A673 (cell line): ENCODE measurements at regions not wholly inside any gene's neighbourhood (a gene's known extent, or its start where the extent isn't known, plus 50 kb on each side); places are given as distances from the start of the nearest gene placed in this dataset.

Source experiments
- EZH2 ChIP-seq: fragments of 200-600 bp; sonication (generic); IDR thresholded peaks from 2 replicates; pipeline ENCODE4 v1.6.1; 2017; ENCODE audit warnings: borderline replicate concordance, low read depth, mild to moderate bottlenecking, mixed read lengths, antibody characterized with exemption, low read length; ENCODE audit not compliant: poor library complexity, severe bottlenecking
- TF ChIP-seq, protein P1 (sequence below): fragments of 300-800, 200-600 bp; sonication (generic); conservative IDR thresholded peaks from 2 replicates; pipeline ENCODE4 v1.5.1; 2017; ENCODE audit warnings: low read depth, mild to moderate bottlenecking, antibody characterized with exemption, low read length, moderate library complexity, mixed read lengths

DNA sequence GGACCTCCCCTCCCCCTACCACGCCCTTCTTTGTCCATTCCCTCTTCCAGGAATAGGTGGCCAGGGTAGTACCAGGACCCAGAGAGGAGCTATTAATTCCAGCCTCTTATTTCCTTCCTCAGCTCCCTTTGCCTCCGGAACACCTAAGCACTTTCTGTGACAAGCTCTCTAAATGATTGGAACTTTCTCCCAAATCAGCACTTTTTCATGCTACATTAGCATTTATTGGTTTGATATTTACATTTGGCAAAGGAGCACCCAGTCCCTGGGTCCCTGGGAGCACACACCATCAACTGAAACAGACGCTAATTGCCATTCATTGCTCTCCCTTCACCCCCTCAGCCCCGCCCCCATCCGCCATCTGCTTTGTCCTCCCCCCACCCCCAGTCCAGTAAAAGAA, 182.0 kb upstream of the BCOR start:
- TF ChIP-seq EZH2 = no peak
- TF ChIP-seq, protein P1, sequence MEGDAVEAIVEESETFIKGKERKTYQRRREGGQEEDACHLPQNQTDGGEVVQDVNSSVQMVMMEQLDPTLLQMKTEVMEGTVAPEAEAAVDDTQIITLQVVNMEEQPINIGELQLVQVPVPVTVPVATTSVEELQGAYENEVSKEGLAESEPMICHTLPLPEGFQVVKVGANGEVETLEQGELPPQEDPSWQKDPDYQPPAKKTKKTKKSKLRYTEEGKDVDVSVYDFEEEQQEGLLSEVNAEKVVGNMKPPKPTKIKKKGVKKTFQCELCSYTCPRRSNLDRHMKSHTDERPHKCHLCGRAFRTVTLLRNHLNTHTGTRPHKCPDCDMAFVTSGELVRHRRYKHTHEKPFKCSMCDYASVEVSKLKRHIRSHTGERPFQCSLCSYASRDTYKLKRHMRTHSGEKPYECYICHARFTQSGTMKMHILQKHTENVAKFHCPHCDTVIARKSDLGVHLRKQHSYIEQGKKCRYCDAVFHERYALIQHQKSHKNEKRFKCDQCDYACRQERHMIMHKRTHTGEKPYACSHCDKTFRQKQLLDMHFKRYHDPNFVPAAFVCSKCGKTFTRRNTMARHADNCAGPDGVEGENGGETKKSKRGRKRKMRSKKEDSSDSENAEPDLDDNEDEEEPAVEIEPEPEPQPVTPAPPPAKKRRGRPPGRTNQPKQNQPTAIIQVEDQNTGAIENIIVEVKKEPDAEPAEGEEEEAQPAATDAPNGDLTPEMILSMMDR = no peak
